ENCODE measurements at regions not wholly inside any gene's neighbourhood (a gene's known extent, or its start where the extent isn't known, plus 50 kb on each side); places are given as distances from the start of the nearest gene placed in this dataset.
"Not testable (repeated sequence)": the region's sequence is repeated elsewhere in the genome, so short reads cannot be mapped to it uniquely, and the experiment has no call there.

- DNase-seq (ENCODE audit: low read depth in 2 of 2): no peak
These were observed 59.0 kb upstream of the HABP2 start for GRCh38 chr10:113493882-113494301.

GRCh38 chr10:113494761-113495160, 58.1 kb upstream of the HABP2 start:
- no peak for DNase-seq (ENCODE audit: low read depth in 2 of 2)

GRCh38 chr10:113495553-113495952, 57.3 kb upstream of the HABP2 start:
- no peak for DNase-seq (ENCODE audit: low read depth in 2 of 2)

GRCh38 chr10:113496111-113497109, 56.4 kb upstream of the HABP2 start:
- no peak for DNase-seq (ENCODE audit: low read depth in 2 of 2)

GRCh38 chr10:113497198-113497597, 55.7 kb upstream of the HABP2 start:
- DNase-seq (ENCODE audit: low read depth in 2 of 2): no peak

- DNase-seq (ENCODE audit: low read depth in 2 of 2): no peak
These were observed 53.9 kb upstream of the HABP2 start for GRCh38 chr10:113498997-113499396.

GRCh38 chr10:113499806-113500205, 53.0 kb upstream of the HABP2 start:
- DNase-seq (ENCODE audit: low read depth in 2 of 2): no peak

GRCh38 chr10:113501031-113501430, 51.8 kb upstream of the HABP2 start:
- not testable (repeated sequence) for DNase-seq (ENCODE audit: low read depth in 2 of 2)

All from stimulated activated CD4-positive, alpha-beta T cell treated with anti-CD3 and anti-CD28 coated beads, Interleukin-1b, Interleukin-23, amount 100 ng/mL, for 1 hour (primary cell).